K562 (cell line): ENCODE measurements at regions not wholly inside any gene's neighbourhood (a gene's known extent, or its start where the extent isn't known, plus 50 kb on each side); places are given as distances from the start of the nearest gene placed in this dataset.

ENCODE experiments used
- CBFA2T2 ChIP-seq: fragments of 450-650 bp; conservative IDR thresholded peaks from 2 replicates; pipeline ENCODE4 v1.6.1; 2017; ENCODE audit warnings: mild to moderate bottlenecking
- ETV6 ChIP-seq, 3 experiments: fragments of 150-350 bp in 1 of 3; sonication (generic) in 1 of 3; formaldehyde crosslinking in 1 of 3; IDR thresholded peaks; 2 replicates each; pipeline versions ENCODE4 v1.6.1 to v1.8.0; 2014 to 2022; ENCODE audit warnings: borderline replicate concordance in 2 of 3, low read depth in 2 of 3, antibody characterized with exemption in 1 of 3, low read length in 1 of 3, mild to moderate bottlenecking in 1 of 3, missing genetic modification reagents in 1 of 3
- FOXK2 ChIP-seq, 2 experiments: fragments of 450-650 bp; IDR thresholded peaks in 1 of 2; conservative IDR thresholded peaks in 1 of 2; 2 replicates each; pipeline ENCODE4 v1.6.1; 2016; ENCODE audit warnings: low read depth in 2 of 2, mild to moderate bottlenecking in 1 of 2
- KDM4B ChIP-seq, 2 experiments: fragments of 450-650 bp in 1 of 2; sonication (generic) in 1 of 2; IDR thresholded peaks; 2 replicates each; pipeline ENCODE4 v1.6.1; 2016 to 2017; ENCODE audit warnings: borderline replicate concordance in 2 of 2, antibody characterized with exemption in 1 of 2, low read depth in 1 of 2, mild to moderate bottlenecking in 1 of 2
- PKNOX1 ChIP-seq: fragments of 450-650 bp; IDR thresholded peaks from 2 replicates; pipeline ENCODE4 v1.6.1; 2016
- POLR2B ChIP-seq: fragments of 450-650 bp; IDR thresholded peaks from 2 replicates; pipeline ENCODE4 v1.6.1; 2018; ENCODE audit warnings: low read depth; ENCODE audit not compliant: partially characterized antibody
- SETDB1 ChIP-seq: IDR thresholded peaks from one replicate; pipeline ENCODE4 v1.6.1; 2012; ENCODE audit warnings: low read length, control low read depth, inconsistent platforms
- STAT5A ChIP-seq: IDR thresholded peaks from 2 replicates; pipeline ENCODE4 v1.6.1; 2012; ENCODE audit warnings: low read length, inconsistent platforms, borderline replicate concordance
- ZFP91 ChIP-seq: sonication (generic); formaldehyde crosslinking; IDR thresholded peaks from 2 replicates; pipeline ENCODE4 v1.8.0; 2022; ENCODE audit warnings: mild to moderate bottlenecking, missing genetic modification reagents
- ZNF184 ChIP-seq: sonication (generic); formaldehyde crosslinking; IDR thresholded peaks from 2 replicates; pipeline ENCODE4 v1.5.0; 2020; ENCODE audit warnings: missing genetic modification reagents
- ZNF699 ChIP-seq: fragments of 250-450 bp; sonication (Bioruptor Pico); IDR thresholded peaks from 2 replicates; pipeline ENCODE4 v1.8.0; 2021; ENCODE audit warnings: mild to moderate bottlenecking, moderate library complexity; ENCODE audit not compliant: insufficient replicate concordance

GRCh38 chr22:27525711-27526110, 275.8 kb downstream of the MN1 start (continued):
- TF ChIP-seq ETV6 (IDR thresholded peaks at IDR 0.05; ENCODE audit: borderline replicate concordance in 1 of 2, low read depth in 2 of 2, low read length in 1 of 2), result no peak
- no peak for TF ChIP-seq ETV6 (CRISPR knock-in tag; IDR thresholded peaks at IDR 0.05; ENCODE audit: borderline replicate concordance)
- no peak for TF ChIP-seq ZNF184 (CRISPR knock-in tag)
- TF ChIP-seq SETDB1, result no peak
- no peak for TF ChIP-seq STAT5A
- no peak for TF ChIP-seq CBFA2T2
- no peak for TF ChIP-seq ZFP91 (CRISPR knock-in tag)
- TF ChIP-seq ZNF699 (CRISPR knock-in tag), result no peak
- no peak for TF ChIP-seq POLR2B
- no peak for TF ChIP-seq FOXK2 (conservative IDR thresholded peaks at IDR 0.05 in 1 of 2, IDR thresholded peaks at IDR 0.05 in 1 of 2; ENCODE audit: low read depth in 2 of 2)
- TF ChIP-seq KDM4B (IDR thresholded peaks at IDR 0.05; ENCODE audit: borderline replicate concordance in 2 of 2, low read depth in 1 of 2), result no peak
- no peak for TF ChIP-seq PKNOX1
